ENCODE measurements at regions not wholly inside any gene's neighbourhood (a gene's known extent, or its start where the extent isn't known, plus 50 kb on each side); places are given as distances from the start of the nearest gene placed in this dataset.
"Not testable (repeated sequence)": the region's sequence is repeated elsewhere in the genome, so short reads cannot be mapped to it uniquely, and the experiment has no call there.

DNA sequence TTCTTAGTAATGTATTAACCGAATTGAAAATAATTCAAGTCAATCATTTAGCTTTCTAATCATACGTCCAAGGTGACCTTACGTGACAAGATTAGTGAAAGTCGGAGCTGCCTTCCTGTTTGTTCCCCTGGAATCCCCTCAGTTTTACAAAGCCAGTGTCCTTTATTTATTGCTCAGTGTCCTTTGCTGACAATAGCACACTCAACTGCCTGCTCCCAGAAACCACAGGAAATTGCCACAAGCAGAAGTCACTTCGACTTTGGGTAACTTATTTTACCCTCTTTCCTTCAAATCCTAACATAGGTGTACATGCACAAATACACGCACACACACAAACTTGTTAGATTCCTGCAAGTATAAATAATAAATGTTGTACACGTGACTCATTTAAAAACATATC lies 1167.7 kb upstream of the ADGRB3 start:
- DNase-seq: peak; percentile 56

- DNase-seq: not testable (repeated sequence)
Measured at GRCh38 chr6:67462725-67463124, 1172.4 kb upstream of the ADGRB3 start.

DNA sequence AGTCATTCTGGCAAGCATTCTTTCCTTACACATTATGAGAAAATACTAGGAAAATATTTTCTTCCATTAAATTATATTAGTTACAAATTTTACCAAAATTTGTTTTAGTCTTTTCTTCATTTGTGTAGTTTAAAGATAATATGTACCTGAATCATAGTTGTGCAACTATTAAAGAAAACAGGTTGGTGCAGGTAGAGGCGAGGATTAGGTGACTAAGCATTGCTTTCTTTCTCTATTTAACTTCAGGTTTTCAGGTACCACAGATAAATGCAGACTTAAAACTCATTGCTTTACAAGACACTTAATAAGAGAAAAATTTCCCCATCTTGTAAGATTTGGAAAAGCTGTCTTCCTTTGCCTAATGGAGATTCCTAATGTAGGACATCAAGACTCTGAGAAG lies 1175.5 kb upstream of the ADGRB3 start:
- no peak for DNase-seq

GRCh38 chr6:67458265-67458664 lies 1176.8 kb upstream of the ADGRB3 start:
- DNase-seq: no peak

DNA sequence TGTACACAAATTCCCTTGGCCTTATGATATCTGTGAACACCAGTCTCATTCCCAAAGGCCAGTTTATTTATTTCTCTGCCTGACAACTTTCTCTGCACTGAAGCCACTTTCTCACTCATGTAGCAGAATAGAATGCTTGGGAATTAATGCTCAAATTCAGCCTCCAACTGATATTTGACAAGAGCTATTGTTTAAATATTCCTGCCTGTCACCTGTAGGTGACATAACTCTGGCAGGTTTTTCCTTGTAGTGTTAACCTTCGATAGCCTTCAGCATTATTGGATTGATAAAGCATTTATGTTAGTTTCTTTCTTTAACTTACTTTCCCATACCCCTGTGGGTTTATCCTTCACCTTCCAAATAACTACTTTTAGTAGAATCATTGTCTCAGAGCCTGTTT lies 1183.2 kb upstream of the ADGRB3 start:
- no peak for DNase-seq

- DNase-seq: no peak
Measured at GRCh38 chr6:67450641-67451040, 1184.4 kb upstream of the ADGRB3 start.

DNA sequence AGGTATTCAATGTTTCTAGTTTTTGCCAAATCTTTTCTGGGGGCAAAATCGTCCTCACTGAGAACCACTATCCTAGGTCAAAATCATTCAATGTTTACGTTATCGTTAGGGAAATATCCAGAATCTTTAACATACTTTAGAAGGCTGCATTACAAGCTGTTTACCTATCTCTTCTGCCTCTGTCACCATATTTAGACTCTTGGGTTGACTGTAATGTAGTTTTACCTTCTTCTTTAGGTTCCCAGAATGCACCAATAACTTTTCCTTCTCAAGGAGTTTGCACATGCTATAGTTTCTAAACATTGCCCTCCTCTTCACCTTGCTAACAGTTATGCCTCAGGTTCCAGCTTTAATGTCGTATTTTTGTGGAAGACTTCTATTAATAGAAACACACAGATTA lies 1185.5 kb upstream of the ADGRB3 start:
- DNase-seq: no peak

DNA sequence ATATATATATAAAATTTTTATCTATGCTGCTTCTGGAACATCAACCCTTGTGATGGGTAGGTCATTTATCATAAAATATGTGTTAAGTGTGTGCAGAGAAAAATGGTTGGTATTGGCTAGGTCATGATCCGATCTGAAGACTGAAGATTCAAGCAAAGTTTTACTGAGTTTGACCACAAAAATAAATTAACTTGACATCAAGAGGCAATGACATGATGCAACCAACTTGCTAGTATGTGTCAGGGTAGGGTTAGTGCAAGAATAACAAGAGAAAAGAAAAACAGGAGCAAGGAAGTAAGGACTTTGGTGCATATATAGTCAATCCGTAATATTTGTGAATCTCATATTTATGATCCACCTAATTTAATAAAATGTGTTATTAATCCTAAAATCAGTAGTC lies 1202.0 kb upstream of the ADGRB3 start:
- DNase-seq: peak; percentile 86

DNA sequence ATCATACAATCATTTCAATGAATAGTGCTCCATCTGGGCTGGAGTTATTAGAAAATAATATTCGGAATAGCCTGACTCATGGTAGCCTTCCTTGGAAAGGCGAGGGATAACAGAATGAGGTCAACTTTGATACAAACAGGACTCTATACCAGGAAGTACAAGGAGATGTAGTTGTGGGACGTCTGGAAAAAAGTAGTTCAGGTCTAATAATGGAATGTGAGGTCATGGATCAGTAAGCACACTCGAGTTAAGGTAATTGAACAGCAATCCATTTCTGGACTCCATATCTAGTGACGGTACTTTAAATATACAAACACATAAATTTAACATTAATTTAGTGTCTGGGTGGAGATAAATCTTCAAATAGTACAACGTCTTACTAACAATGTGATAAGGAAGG lies 1204.0 kb upstream of the ADGRB3 start:
- DNase-seq: no peak

- DNase-seq: not testable (repeated sequence)
Measured at GRCh38 chr6:67426686-67427085, 1208.4 kb upstream of the ADGRB3 start.

DNA sequence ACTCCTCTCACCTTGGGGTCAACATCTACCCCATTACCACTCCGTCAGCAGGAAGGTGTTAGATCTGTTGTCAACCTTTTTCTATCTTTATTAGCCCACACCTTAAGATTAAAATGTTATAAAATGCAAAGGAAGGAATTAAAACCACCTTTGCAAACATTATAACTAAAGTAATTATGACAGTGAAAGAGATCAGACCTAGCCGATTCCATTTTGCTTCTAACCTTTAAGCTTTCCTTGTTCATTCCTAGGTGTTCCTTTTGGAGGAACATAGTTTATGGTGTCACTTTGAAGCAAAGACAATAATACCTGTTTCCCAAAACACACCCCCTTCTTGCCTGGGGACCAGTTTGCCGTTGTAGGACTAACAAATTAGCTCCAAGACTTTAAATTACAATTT lies 1223.0 kb upstream of the ADGRB3 start:
- no peak for DNase-seq

- no peak for DNase-seq
Measured at GRCh38 chr6:67411036-67411435, 1224.0 kb upstream of the ADGRB3 start.

- no peak for DNase-seq
Measured at GRCh38 chr6:67394254-67394653, 1240.8 kb upstream of the ADGRB3 start.

DNA sequence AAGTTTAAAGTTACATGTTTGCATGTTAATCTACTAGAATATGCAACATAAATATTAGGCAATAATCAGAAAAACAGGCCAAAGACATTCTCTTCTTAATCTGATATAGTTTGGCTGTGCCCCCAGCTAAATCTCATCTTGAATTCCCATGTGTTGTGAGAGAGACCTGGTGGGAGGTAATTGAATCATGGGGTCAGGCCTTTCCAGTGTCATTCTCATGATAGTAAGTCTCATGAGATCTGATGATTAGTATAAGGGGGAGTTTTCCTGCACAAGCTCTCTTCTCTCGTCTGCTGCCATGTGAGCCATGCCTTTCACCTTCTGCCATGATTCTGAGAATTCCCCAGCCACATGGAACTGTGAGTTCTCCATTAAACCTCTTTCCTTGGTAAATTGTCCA lies 1241.7 kb upstream of the ADGRB3 start:
- DNase-seq: no peak

DNA sequence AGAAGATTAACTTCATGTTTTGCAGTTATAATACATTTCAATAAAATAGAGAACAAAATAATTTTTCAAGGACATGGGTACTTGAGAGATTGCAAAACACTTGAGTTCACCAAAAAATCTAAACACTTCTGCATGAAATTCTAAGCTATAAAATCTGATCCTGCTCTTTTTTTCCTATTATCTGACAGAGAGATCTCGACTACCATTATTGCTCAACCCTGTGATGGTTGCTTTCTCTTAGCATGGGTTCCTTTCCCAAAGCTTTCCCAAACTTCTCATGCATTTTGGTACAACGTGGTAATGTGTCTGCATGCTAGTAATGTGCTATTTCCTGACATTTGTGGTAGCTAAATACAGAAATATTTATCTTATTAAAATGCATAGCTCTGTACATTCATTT lies 1243.1 kb upstream of the ADGRB3 start:
- DNase-seq: no peak

DNA sequence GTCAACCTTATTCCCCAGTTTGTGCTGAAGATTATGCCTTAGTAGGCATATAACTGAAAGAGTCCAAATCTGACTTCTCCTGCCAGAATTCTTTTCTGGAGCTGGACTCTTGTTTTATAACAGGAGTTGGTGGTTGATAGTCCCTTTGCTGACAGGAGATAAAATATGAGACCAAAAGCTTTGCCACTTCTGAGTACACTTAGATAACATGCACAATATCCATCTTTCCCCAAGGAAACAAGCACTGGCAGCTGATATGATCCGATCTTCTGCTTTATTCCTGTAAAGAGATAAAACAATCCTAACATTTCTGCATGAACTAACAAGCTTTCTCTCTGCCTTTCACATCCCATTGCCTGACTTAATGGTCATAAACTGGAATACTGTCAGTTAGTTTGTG lies 1265.4 kb upstream of the ADGRB3 start:
- DNase-seq: no peak

DNA sequence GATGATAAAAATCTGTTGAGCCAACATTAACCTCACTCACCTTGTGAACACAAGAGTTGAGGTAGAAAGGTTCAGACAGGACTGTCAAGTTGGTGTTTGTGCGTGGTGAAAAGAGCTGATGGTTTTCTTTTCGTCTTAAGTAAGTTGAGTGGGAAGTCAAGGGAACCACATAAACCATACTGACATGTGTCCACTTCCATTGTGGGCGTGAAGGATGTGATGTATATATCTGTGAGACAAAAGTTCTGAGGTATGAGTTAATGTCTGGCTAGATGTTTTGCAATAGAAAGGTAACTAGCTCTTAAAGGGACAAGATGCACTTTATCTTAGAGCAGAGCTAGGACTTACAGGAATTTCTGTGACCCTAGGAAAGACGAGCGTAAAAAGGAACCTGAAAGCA lies 1272.1 kb upstream of the ADGRB3 start:
- peak; percentile 31 for DNase-seq

GRCh38 chr6:67361264-67361663 lies 1273.8 kb upstream of the ADGRB3 start:
- DNase-seq: no peak

DNA sequence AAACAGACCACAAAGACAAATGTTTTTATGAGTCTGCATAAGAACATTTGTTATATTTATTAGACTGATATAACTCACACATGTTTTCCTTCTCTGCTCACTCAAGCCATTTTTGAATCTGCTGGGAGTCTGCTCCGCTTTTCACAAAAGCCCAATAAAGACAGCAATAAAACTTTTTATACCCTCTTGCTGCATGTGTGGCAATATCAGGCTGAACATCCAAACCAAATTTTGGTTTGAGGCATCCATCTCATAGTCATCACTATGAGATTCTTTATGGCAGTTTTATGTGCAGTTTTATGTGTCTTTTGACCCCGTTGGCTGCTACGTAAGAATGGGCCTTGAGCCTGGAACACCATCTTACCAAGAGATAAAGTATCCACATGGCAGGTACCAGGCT lies 1276.8 kb upstream of the ADGRB3 start:
- DNase-seq: no peak

GRCh38 chr6:67353861-67354260 lies 1281.2 kb upstream of the ADGRB3 start:
- DNase-seq: no peak

GRCh38 chr6:67352717-67353116 lies 1282.4 kb upstream of the ADGRB3 start:
- no peak for DNase-seq

- DNase-seq: no peak
Measured at GRCh38 chr6:67350729-67351128, 1284.4 kb upstream of the ADGRB3 start.

GRCh38 chr6:67345946-67346345 lies 1289.1 kb upstream of the ADGRB3 start:
- no peak for DNase-seq

DNA sequence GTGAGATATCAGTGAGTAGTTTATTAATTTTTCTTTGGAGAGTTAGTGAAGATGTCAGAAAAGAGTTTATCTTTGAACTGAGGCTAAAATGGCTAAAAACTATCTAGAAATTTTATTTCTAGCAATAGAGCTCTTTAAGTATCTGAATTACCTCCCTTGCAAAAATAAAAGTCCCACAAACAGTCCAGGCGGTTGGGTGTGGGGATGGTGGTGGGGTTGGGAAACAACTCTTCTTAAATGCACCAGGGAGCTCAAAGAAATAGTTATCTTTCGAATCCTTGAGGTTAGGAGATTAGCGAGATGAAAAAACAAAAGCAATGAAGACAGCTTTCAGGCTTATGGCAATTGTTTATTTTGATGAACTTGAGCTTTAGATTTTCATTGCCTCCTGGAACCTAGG lies 1299.1 kb upstream of the ADGRB3 start:
- no peak for DNase-seq

DNA sequence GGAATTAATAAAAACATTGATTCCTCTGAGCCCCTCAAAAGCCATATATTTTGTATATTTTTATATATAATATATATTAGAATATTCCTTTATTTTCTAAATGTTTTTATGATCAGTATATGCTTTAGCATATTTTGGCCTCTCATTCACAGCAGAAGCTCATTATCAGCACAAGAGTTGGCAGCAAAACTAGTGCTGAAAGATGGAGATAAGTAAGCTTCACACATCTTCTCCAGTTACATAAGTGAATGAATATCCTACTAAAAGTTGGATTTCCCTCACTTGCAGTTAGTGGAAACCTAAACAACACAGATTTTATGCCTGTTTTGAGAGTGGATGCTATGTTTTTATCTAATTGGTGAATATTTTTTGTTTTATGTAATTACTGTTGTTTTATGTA lies 1303.8 kb upstream of the ADGRB3 start:
- no peak for DNase-seq

GRCh38 chr6:67328269-67328668 lies 1306.8 kb upstream of the ADGRB3 start:
- no peak for DNase-seq

All from MV-4-11 (cell line).